Smooth muscle cell (in vitro differentiated cells): ENCODE measurements at regions not wholly inside any gene's neighbourhood (a gene's known extent, or its start where the extent isn't known, plus 50 kb on each side); places are given as distances from the start of the nearest gene placed in this dataset.

Experiments
- DNase-seq: peaks from one replicate; lab custom pipeline; 2025; ENCODE audit not compliant: unreplicated experiment; lab: John Stamatoyannopoulos, UW
- H2AFZ ChIP-seq: fragments of 200-600 bp; sonication (generic); 2 replicates; pipeline ENCODE4 v1.6.0; 2016; ENCODE audit warnings: antibody characterized with exemption, low read depth, mild to moderate bottlenecking
- H3F3A ChIP-seq: fragments of 200-600 bp; sonication (generic); 2 replicates; pipeline ENCODE4 v1.6.0; 2017; ENCODE audit warnings: antibody characterized with exemption, low read depth
- H3K27ac ChIP-seq: fragments of 200-600 bp; sonication (generic); 2 replicates; pipeline ENCODE4 v1.5.1; 2016; ENCODE audit warnings: low read depth, mild to moderate bottlenecking
- H3K27me3 ChIP-seq: fragments of 200-600 bp; sonication (generic); 2 replicates; pipeline ENCODE4 v1.6.1; 2016; ENCODE audit warnings: low read depth, mild to moderate bottlenecking
- H3K36me3 ChIP-seq: fragments of 200-600 bp; sonication (generic); 2 replicates; pipeline ENCODE4 v1.5.1; 2016; ENCODE audit warnings: low read depth
- H3K4me1 ChIP-seq: fragments of 200-600 bp; sonication (generic); 2 replicates; pipeline ENCODE4 v1.5.1; 2016; ENCODE audit warnings: low read depth
- H3K4me2 ChIP-seq: fragments of 200-600 bp; sonication (generic); 2 replicates; pipeline ENCODE4 v1.6.0; 2016; ENCODE audit warnings: mild to moderate bottlenecking
- H3K4me3 ChIP-seq: fragments of 200-600 bp; sonication (generic); 2 replicates; pipeline ENCODE4 v1.5.1; 2016; ENCODE audit warnings: mild to moderate bottlenecking
- H3K79me2 ChIP-seq: fragments of 200-600 bp; sonication (generic); 2 replicates; pipeline ENCODE4 v1.6.0; 2016; ENCODE audit warnings: low read depth, mild to moderate bottlenecking
- H3K9ac ChIP-seq: fragments of 200-600 bp; sonication (generic); 2 replicates; pipeline ENCODE4 v1.6.0; 2016; ENCODE audit warnings: low read depth
- H3K9me3 ChIP-seq: fragments of 200-600 bp; sonication (generic); replicated peaks from 2 replicates; pipeline ENCODE4 v1.5.1; 2016; ENCODE audit warnings: low read depth
- H4K20me1 ChIP-seq: fragments of 200-600 bp; sonication (generic); 2 replicates; pipeline ENCODE4 v1.6.0; 2016; ENCODE audit warnings: low read depth
- CTCF ChIP-seq: fragments of 200-600 bp; sonication (generic); IDR thresholded peaks from 2 replicates; pipeline ENCODE4 v1.5.1; 2017; ENCODE audit warnings: borderline replicate concordance, mild to moderate bottlenecking, antibody characterized with exemption; ENCODE audit not compliant: insufficient read depth, poor library complexity, severe bottlenecking
- WGBS: methylation state at CpG from one replicate; pipeline ENCODE4 v1.1.7; 2016; ENCODE audit warnings: low lambda C conversion rate; 5-methylcytosine and 5-hydroxymethylcytosine counted together

GRCh38 chr6:96304997-96305396 is 216.6 kb upstream of the UFL1 start:
- H2AFZ ChIP-seq: no peak overlapping the region
- DNase-seq: no peak
- TF ChIP-seq CTCF: no peak
- no peaks in the 10 kb centered on the region for H3K27me3 ChIP-seq
- no peak overlapping the region for H3K9ac ChIP-seq
- no peaks in the 10 kb centered on the region for H3K36me3 ChIP-seq
- no peaks in the 10 kb centered on the region for H3K4me1 ChIP-seq
- H3K4me2 ChIP-seq: no peak overlapping the region
- no peaks in the 10 kb centered on the region for H3K79me2 ChIP-seq
- no peak overlapping the region for H3K4me3 ChIP-seq
- no peaks in the 10 kb centered on the region for H4K20me1 ChIP-seq
- H3K9me3 ChIP-seq: no peaks in the 10 kb centered on the region
- no peak overlapping the region for H3K27ac ChIP-seq
- no peaks in the 10 kb centered on the region for H3F3A ChIP-seq
- WGBS: 81% methylated on average over 2 of the region's 2 CpGs

- Histone ChIP-seq H3K36me3 (no peaks in the 10 kb centered on the region), H3K4me1 (no peaks in the 10 kb centered on the region), H2AFZ (no peak overlapping the region), H3K27ac (no peak overlapping the region), H3K4me2 (no peak overlapping the region), H3K27me3 (no peaks in the 10 kb centered on the region), H3F3A (no peaks in the 10 kb centered on the region), H3K4me3 (no peak overlapping the region), H3K9ac (no peak overlapping the region), H3K79me2 (no peaks in the 10 kb centered on the region), H3K9me3 (no peaks in the 10 kb centered on the region), H4K20me1 (no peaks in the 10 kb centered on the region)
- 82% methylated on average over 1 of the region's 1 CpG for WGBS
- no peak for TF ChIP-seq CTCF
- no peak for DNase-seq
Measured at GRCh38 chr6:96330884-96331283, 190.7 kb upstream of the UFL1 start.

DNA sequence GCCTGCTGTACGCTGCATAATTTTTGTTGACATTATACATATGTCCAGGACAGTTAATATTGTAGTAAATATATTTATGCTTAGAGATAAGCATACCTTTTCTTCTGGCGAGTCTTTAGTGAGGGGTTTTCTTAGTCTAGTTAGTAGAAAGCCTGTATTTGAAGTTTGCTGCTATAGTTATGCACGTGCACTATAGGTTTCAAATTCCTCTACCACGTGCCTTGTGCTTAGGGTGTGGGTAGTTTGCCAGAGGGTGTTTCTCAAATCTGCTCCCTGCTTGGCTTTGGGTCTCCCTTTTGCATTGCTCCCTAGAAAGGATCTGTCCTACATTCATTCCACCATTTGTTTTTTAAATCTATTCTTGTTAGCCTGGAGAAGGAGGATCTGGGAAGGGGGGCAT is 181.4 kb upstream of the UFL1 start:
- Histone ChIP-seq H4K20me1 (no peaks in the 10 kb centered on the region), H3K27me3 (no peaks in the 10 kb centered on the region), H3K9ac (no peak overlapping the region), H3K4me1 (no peaks in the 10 kb centered on the region), H2AFZ (no peak overlapping the region), H3K9me3 (no peaks in the 10 kb centered on the region), H3K79me2 (no peaks in the 10 kb centered on the region), H3F3A (no peaks in the 10 kb centered on the region), H3K27ac (no peak overlapping the region), H3K4me2 (no peak overlapping the region), H3K4me3 (no peak overlapping the region), H3K36me3 (no peaks in the 10 kb centered on the region)
- 71% methylated on average over 4 of the region's 4 CpGs for WGBS
- no peak for DNase-seq
- no peak for TF ChIP-seq CTCF

- Histone ChIP-seq H2AFZ (no peak overlapping the region), H4K20me1 (no peaks in the 10 kb centered on the region), H3K4me3 (no peak overlapping the region), H3K4me1 (no peaks in the 10 kb centered on the region), H3K27me3 (no peaks in the 10 kb centered on the region), H3K4me2 (no peak overlapping the region), H3K9me3 (no peaks in the 10 kb centered on the region), H3F3A (no peaks in the 10 kb centered on the region), H3K27ac (no peak overlapping the region), H3K9ac (no peak overlapping the region), H3K79me2 (no peaks in the 10 kb centered on the region), H3K36me3 (no peaks in the 10 kb centered on the region)
- no peak for TF ChIP-seq CTCF
- 86% methylated on average over 3 of the region's 3 CpGs for WGBS
- no peak for DNase-seq
Measured at GRCh38 chr6:96345501-96345900, 176.1 kb upstream of the UFL1 start.
